ENCODE measurements at regions not wholly inside any gene's neighbourhood (a gene's known extent, or its start where the extent isn't known, plus 50 kb on each side); places are given as distances from the start of the nearest gene placed in this dataset.

- TF ChIP-seq CTCF (IDR thresholded peaks at IDR 0.05; ENCODE audit: low read depth, low read length), result no peak
- H3K36me3 ChIP-seq, result no peaks in the 10 kb centered on the region
- DNase-seq (ENCODE audit: low read depth in 1 of 2, low spot score in 1 of 2), result no peak
Observed at GRCh38 chr14:22433069-22433468, 156.0 kb downstream of the DAD1 start.

GRCh38 chr14:22432348-22432976 lies 156.6 kb downstream of the DAD1 start:
- peak; percentile 36 to 97 for DNase-seq (ENCODE audit: low read depth in 1 of 2, low spot score in 1 of 2)
- Histone ChIP-seq H3K27ac (no peak overlapping the region), H3K9me3 (ENCODE audit: low read depth) (no peaks in the 10 kb centered on the region), H3K4me1 (ENCODE audit: low read depth) (no peaks in the 10 kb centered on the region), H3K27me3 (no peaks in the 10 kb centered on the region), H3K36me3 (no peaks in the 10 kb centered on the region), H3K4me3 (no peak overlapping the region)
- TF ChIP-seq CTCF (IDR thresholded peaks at IDR 0.05; ENCODE audit: low read depth, low read length), result no peak

More at GRCh38 chr14:22433069-22433468, 156.0 kb downstream of the DAD1 start:
- Histone ChIP-seq H3K4me1 (ENCODE audit: low read depth) (no peaks in the 10 kb centered on the region), H3K27me3 (no peaks in the 10 kb centered on the region), H3K4me3 (no peak overlapping the region), H3K27ac (no peak overlapping the region), H3K9me3 (ENCODE audit: low read depth) (no peaks in the 10 kb centered on the region)

- no peaks in the 10 kb centered on the region for H3K4me1 ChIP-seq (ENCODE audit: low read depth)
- no peaks in the 10 kb centered on the region for H3K36me3 ChIP-seq
- no peak overlapping the region for H3K4me3 ChIP-seq
- H3K27me3 ChIP-seq, result no peaks in the 10 kb centered on the region
- H3K9me3 ChIP-seq (ENCODE audit: low read depth), result no peaks in the 10 kb centered on the region
- no peak for DNase-seq (ENCODE audit: low read depth in 1 of 2, low spot score in 1 of 2)
- no peak for TF ChIP-seq CTCF (IDR thresholded peaks at IDR 0.05; ENCODE audit: low read depth, low read length)
- H3K27ac ChIP-seq, result no peak overlapping the region
Observed at GRCh38 chr14:22429546-22430294, 159.3 kb downstream of the DAD1 start.

- Histone ChIP-seq H3K9me3 (ENCODE audit: low read depth) (no peaks in the 10 kb centered on the region), H3K27ac (no peak overlapping the region), H3K4me3 (no peak overlapping the region), H3K4me1 (ENCODE audit: low read depth) (no peaks in the 10 kb centered on the region), H3K27me3 (no peaks in the 10 kb centered on the region), H3K36me3 (no peaks in the 10 kb centered on the region)
- no peak for TF ChIP-seq CTCF (IDR thresholded peaks at IDR 0.05; ENCODE audit: low read depth, low read length)
- DNase-seq (ENCODE audit: low read depth in 1 of 2, low spot score in 1 of 2), result peak in 1 of 2 donors; percentile 81
Observed at GRCh38 chr14:22428700-22429291, 160.2 kb downstream of the DAD1 start.

- DNase-seq (ENCODE audit: low read depth in 1 of 2, low spot score in 1 of 2), result peak in 1 of 2 donors; percentile 95
- Histone ChIP-seq H3K36me3 (no peaks in the 10 kb centered on the region), H3K9me3 (ENCODE audit: low read depth) (no peaks in the 10 kb centered on the region), H3K4me1 (ENCODE audit: low read depth) (no peaks in the 10 kb centered on the region), H3K27ac (no peak overlapping the region), H3K4me3 (no peak overlapping the region), H3K27me3 (no peaks in the 10 kb centered on the region)
- TF ChIP-seq CTCF (IDR thresholded peaks at IDR 0.05; ENCODE audit: low read depth, low read length), result no peak
Observed at GRCh38 chr14:22427771-22428231, 161.2 kb downstream of the DAD1 start.
